ENCODE measurements at regions not wholly inside any gene's neighbourhood (a gene's known extent, or its start where the extent isn't known, plus 50 kb on each side); places are given as distances from the start of the nearest gene placed in this dataset.
"Not testable (repeated sequence)": the region's sequence is repeated elsewhere in the genome, so short reads cannot be mapped to it uniquely, and the experiment has no call there.

- H3K9me3 ChIP-seq; H3K4me3 ChIP-seq; H3K36me3 ChIP-seq (ENCODE audit: low read depth, missing control alignments); H3K27me3 ChIP-seq; H3K4me1 ChIP-seq; intact Hi-C loops (cut with DNase I; ENCODE audit: low total_unique reads); DNase-seq; H3K27ac ChIP-seq: not testable (repeated sequence)
- WGBS, 2 donors: no CpG with 5 or more reads among the region's 10 CpGs
These were observed 325.2 kb downstream of the BCL2L11 start for GRCh38 chr2:111445941-111446340.

DNA sequence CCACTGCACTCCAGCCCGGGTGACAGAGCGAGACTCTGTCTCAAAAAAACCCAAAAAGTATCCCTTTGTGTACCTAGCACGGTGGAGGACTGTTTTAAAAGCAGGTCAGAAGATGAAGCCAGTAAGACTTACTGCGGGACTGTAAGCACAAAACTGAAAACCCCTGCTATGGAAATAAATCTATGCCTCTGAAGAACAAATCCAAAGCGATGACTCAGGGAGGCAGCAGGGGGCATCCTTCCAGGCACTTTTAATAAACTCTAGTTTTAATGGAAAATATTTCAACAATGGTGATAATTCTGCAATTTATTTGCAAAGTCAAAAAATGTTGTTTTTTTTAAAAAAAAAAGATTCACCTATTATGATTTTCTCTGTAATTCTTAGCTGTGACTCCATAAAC lies 326.8 kb downstream of the BCL2L11 start:
- DNase-seq; H3K36me3 ChIP-seq (ENCODE audit: low read depth, missing control alignments); intact Hi-C loops (cut with DNase I; ENCODE audit: low total_unique reads); H3K4me1 ChIP-seq; H3K4me3 ChIP-seq; H3K9me3 ChIP-seq; H3K27ac ChIP-seq; H3K27me3 ChIP-seq: not testable (repeated sequence)
- 89 to 95% methylated on average over 3 of the region's 5 CpGs for WGBS, 2 donors

DNA sequence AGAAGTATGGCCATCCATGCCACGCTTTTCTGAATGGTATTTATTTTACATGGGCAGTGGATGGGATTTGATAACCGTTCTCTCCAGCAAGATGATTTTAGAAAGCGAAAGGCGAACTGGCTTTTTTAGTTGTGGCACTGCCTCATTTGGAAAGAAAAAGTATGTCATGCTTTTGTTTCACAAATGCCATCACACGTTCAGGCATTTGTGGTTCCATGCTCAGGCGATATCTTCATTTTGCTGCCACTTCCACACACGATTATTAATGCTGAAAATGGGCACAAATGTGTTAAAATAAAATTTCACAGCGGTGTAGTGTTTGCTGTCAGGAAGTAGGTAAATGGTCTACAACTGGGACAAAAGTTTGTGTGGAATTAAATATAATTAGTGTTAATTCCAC lies 328.1 kb downstream of the BCL2L11 start:
- DNase-seq; intact Hi-C loops (cut with DNase I; ENCODE audit: low total_unique reads); H3K36me3 ChIP-seq (ENCODE audit: low read depth, missing control alignments); H3K4me1 ChIP-seq; H3K27me3 ChIP-seq; H3K4me3 ChIP-seq; H3K9me3 ChIP-seq; H3K27ac ChIP-seq: not testable (repeated sequence)
- WGBS, 2 donors: no CpG with 5 or more reads among the region's 8 CpGs

DNA sequence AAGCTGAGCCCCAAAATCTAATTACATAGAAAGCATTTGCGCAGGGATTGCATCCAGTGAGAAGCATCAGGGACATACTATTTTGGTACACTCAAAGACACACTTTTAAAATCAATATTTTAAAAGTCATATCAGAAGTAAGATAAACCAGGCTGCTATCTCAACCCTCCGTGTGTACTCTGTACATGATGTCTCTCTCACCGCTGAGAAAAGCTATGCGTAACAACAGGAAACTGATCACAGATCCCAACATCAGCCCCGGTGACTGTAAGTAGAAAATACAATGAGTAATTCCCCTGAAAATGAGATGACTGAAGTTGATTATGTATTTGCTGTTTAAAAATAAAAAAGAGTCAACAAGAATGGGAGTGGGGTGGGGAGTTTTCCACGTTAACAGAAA lies 329.8 kb downstream of the BCL2L11 start:
- H3K9me3 ChIP-seq; H3K27me3 ChIP-seq; H3K4me1 ChIP-seq; intact Hi-C loops (cut with DNase I; ENCODE audit: low total_unique reads); H3K36me3 ChIP-seq (ENCODE audit: low read depth, missing control alignments); DNase-seq; H3K27ac ChIP-seq; H3K4me3 ChIP-seq: not testable (repeated sequence)
- WGBS, 2 donors: 100% methylated on average over 1 of the region's 6 CpGs

DNA sequence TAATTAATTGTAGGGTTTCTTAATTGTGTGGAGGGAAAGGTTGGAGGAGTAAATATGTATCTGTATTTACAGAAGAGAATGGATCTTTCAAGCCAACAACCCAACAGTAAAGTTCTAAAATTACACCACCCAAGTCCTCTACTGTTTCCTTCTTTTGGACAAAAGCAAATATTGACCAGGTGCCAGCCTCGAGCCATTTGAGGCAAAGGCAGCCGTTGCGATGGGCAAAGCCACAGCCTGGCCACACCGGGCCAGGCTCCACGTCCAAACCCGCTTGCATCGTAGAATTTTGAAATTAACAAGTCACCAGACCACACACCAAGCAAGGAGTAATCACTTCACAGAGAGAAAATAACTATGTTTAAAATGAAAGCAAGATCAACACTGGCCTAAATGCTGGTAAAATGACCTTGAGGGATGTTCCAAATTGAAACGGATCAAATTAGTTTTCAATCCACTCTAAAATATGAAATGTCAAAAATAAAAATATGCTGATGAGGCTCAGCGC lies 331.0 kb downstream of the BCL2L11 start:
- WGBS, 2 donors: 55 to 100% methylated on average over 1 to 4 of the region's 9 CpGs

DNA sequence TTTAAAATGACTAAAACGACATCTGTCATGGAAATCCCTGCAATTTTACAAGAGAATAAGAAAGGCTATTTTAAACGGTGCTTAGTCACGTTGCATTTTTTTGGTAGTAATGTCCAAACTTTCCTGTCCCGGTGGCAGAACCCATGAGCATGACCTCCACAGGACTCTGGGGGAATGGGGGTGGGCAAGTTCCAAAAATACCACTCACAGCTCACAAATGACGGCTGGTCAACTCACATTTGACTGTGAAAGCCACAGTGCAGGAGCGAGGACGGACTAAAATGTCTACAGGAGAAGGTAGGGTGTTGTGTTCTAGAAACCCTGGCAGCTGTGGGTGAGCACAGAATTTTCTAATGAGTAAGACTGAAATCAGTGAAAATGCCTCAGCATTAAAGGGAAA lies 331.5 kb downstream of the BCL2L11 start:
- H3K27ac ChIP-seq; H3K27me3 ChIP-seq; H3K4me3 ChIP-seq; H3K9me3 ChIP-seq; intact Hi-C loops (cut with DNase I; ENCODE audit: low total_unique reads); H3K36me3 ChIP-seq (ENCODE audit: low read depth, missing control alignments); H3K4me1 ChIP-seq; DNase-seq: not testable (repeated sequence)
- 59 to 64% methylated on average over 3 to 7 of the region's 7 CpGs for WGBS, 2 donors

More for the DNA sequence above, 331.0 kb downstream of the BCL2L11 start:
- intact Hi-C loops (cut with DNase I; ENCODE audit: low total_unique reads); H3K4me1 ChIP-seq; H3K27me3 ChIP-seq; H3K9me3 ChIP-seq; H3K27ac ChIP-seq; DNase-seq; H3K36me3 ChIP-seq (ENCODE audit: low read depth, missing control alignments); H3K4me3 ChIP-seq: not testable (repeated sequence)

GRCh38 chr2:111453308-111453707 lies 332.6 kb downstream of the BCL2L11 start:
- H3K36me3 ChIP-seq (ENCODE audit: low read depth, missing control alignments); H3K27ac ChIP-seq; H3K27me3 ChIP-seq; DNase-seq; H3K4me1 ChIP-seq; H3K4me3 ChIP-seq; H3K9me3 ChIP-seq; intact Hi-C loops (cut with DNase I; ENCODE audit: low total_unique reads): not testable (repeated sequence)
- no CpG with 5 or more reads among the region's 2 CpGs for WGBS, 2 donors

GRCh38 chr2:111453816-111454215 lies 333.1 kb downstream of the BCL2L11 start:
- H3K27ac ChIP-seq; H3K9me3 ChIP-seq; H3K4me3 ChIP-seq; H3K4me1 ChIP-seq; intact Hi-C loops (cut with DNase I; ENCODE audit: low total_unique reads); H3K27me3 ChIP-seq; DNase-seq; H3K36me3 ChIP-seq (ENCODE audit: low read depth, missing control alignments): not testable (repeated sequence)
- WGBS, 2 donors: no CpG with 5 or more reads among the region's 2 CpGs

DNA sequence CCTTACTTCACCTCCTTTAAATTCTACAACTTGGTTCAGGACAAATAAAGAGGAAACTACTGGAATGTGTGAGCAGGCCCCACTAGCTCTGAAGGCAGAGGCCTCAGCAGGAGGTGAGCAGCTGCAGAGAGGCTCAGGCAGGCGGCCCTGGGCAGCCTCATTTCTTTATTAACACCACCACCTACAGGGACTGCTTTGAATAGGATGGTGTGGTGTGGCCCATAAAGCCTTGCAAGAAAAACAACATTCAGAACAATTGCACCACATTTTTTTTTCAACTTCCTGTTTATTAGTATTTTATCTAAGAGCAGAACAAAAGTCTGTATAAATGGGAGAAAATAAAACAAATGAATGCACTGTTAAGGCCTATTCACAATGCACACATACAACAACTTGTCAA lies 333.7 kb downstream of the BCL2L11 start:
- H3K9me3 ChIP-seq; H3K4me3 ChIP-seq; intact Hi-C loops (cut with DNase I; ENCODE audit: low total_unique reads); H3K27ac ChIP-seq; H3K4me1 ChIP-seq; H3K27me3 ChIP-seq; H3K36me3 ChIP-seq (ENCODE audit: low read depth, missing control alignments): not testable (repeated sequence)
- 42% methylated on average over 1 of the region's 1 CpG; no CpG with 5 or more reads in 1 of the 2 donors for WGBS, 2 donors
- DNase-seq: peak; percentile 42

- H3K4me3 ChIP-seq; H3K36me3 ChIP-seq (ENCODE audit: low read depth, missing control alignments); H3K27me3 ChIP-seq; H3K27ac ChIP-seq; intact Hi-C loops (cut with DNase I; ENCODE audit: low total_unique reads); H3K4me1 ChIP-seq; DNase-seq; H3K9me3 ChIP-seq: not testable (repeated sequence)
- 82 to 88% methylated on average over 9 of the region's 9 CpGs for WGBS, 2 donors
These were observed 334.6 kb downstream of the BCL2L11 start for GRCh38 chr2:111455016-111456015.

- intact Hi-C loops (cut with DNase I; ENCODE audit: low total_unique reads); H3K9me3 ChIP-seq; H3K27ac ChIP-seq; H3K27me3 ChIP-seq; DNase-seq; H3K36me3 ChIP-seq (ENCODE audit: low read depth, missing control alignments); H3K4me3 ChIP-seq; H3K4me1 ChIP-seq: not testable (repeated sequence)
- WGBS, 2 donors: 52 to 74% methylated on average over 3 to 4 of the region's 5 CpGs
These were observed 336.5 kb downstream of the BCL2L11 start for GRCh38 chr2:111457191-111457590.

DNA sequence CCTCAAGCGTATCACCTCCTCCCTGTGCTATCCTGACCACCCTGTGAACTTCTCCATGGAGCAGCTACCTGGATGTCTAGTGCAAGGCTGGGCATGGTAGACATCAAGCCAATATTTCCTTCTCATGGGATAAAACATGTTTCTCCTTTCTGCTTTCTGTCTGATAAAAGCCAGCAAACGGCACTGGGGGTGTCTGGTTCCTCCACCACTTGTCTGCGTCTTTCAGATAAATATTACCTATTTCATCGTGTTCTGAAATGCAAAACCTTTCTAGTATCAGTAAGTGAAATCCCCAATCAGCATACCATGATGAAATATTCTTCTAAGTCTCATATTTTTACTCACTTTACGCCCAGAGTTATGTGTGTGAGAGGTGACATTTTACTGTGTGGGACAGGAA lies 340.2 kb downstream of the BCL2L11 start:
- H3K9me3 ChIP-seq; DNase-seq; H3K27ac ChIP-seq; H3K27me3 ChIP-seq; H3K4me3 ChIP-seq; intact Hi-C loops (cut with DNase I; ENCODE audit: low total_unique reads); H3K36me3 ChIP-seq (ENCODE audit: low read depth, missing control alignments); H3K4me1 ChIP-seq: not testable (repeated sequence)
- 92 to 95% methylated on average over 4 to 5 of the region's 5 CpGs for WGBS, 2 donors
